SH-SY5Y (cell line): ENCODE measurements at regions not wholly inside any gene's neighbourhood (a gene's known extent, or its start where the extent isn't known, plus 50 kb on each side); places are given as distances from the start of the nearest gene placed in this dataset.

ENCODE experiments used
- GATA2 ChIP-seq: IDR thresholded peaks from 2 replicates; pipeline ENCODE4 v1.6.1; 2011; ENCODE audit warnings: mild to moderate bottlenecking, low read depth, low read length
- GATA3 ChIP-seq: IDR thresholded peaks from 2 replicates; pipeline ENCODE4 v1.6.1; 2011; ENCODE audit warnings: low read depth, mild to moderate bottlenecking, low read length, moderate library complexity

DNA sequence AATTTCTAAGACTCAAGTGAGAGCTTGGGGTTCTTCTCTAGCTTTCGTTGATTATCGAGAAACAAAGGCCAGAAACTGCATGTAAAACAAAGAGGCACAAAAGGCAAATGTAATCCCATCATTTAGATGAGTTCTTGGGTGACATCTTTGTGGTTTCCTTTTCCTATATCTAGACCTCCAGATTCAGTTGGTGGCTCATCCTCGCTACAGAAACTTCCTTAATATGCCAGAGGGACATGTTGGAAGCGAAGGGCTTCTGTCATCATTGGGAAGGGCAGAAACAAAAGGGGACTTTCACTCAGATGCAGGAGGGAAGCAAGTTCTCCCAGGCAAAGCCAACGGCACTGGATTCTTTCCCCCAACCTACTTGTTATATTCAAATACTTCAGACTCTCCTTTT, 150.6 kb upstream of the ZFHX3 start:
- no peak for TF ChIP-seq GATA2
- no peak for TF ChIP-seq GATA3
